H9 (cell line): ENCODE measurements at regions not wholly inside any gene's neighbourhood (a gene's known extent, or its start where the extent isn't known, plus 50 kb on each side); places are given as distances from the start of the nearest gene placed in this dataset.
"Not testable (repeated sequence)": the region's sequence is repeated elsewhere in the genome, so short reads cannot be mapped to it uniquely, and the experiment has no call there.

Source experiments
- DNase-seq: peaks from one replicate; pipeline ENCODE4 v3.0.0-alpha.2; 2017
- H2AFZ ChIP-seq: one replicate; pipeline ENCODE4 v1.6.1; 2013; ENCODE audit warnings: mild to moderate bottlenecking, low read length, control low read depth, moderate library complexity
- H2AK5ac ChIP-seq: 2 replicates; pipeline ENCODE4 v1.6.1; 2013; ENCODE audit warnings: low read length, control low read depth, mixed read lengths; ENCODE audit not compliant: insufficient read length
- H2BK120ac ChIP-seq: one replicate; pipeline ENCODE4 v1.6.1; 2013; ENCODE audit warnings: low read depth, mild to moderate bottlenecking, low read length, control low read depth, inconsistent platforms; ENCODE audit not compliant: poor library complexity, severe bottlenecking
- H2BK12ac ChIP-seq: 2 replicates; pipeline ENCODE4 v1.6.1; 2013; ENCODE audit warnings: low read length, control low read depth, mixed read lengths, low read depth; ENCODE audit not compliant: insufficient read length
- H2BK15ac ChIP-seq: 2 replicates; pipeline ENCODE4 v1.6.1; 2013; ENCODE audit warnings: low read depth, low read length, control low read depth
- H2BK20ac ChIP-seq: one replicate; pipeline ENCODE4 v1.6.1; 2013; ENCODE audit warnings: low read depth, mild to moderate bottlenecking, low read length, control low read depth, inconsistent platforms; ENCODE audit not compliant: poor library complexity, severe bottlenecking
- H2BK5ac ChIP-seq: 2 replicates; pipeline ENCODE4 v1.6.1; 2013; ENCODE audit warnings: low read length, control low read depth, mixed read lengths; ENCODE audit not compliant: insufficient read length
- H3K14ac ChIP-seq: 2 replicates; pipeline ENCODE4 v1.6.1; 2013; ENCODE audit warnings: low read length, control low read depth; ENCODE audit not compliant: insufficient read depth
- H3K18ac ChIP-seq: 2 replicates; pipeline ENCODE4 v1.6.1; 2013; ENCODE audit warnings: low read depth, mild to moderate bottlenecking, mixed read lengths, low read length, control low read depth; ENCODE audit not compliant: insufficient read length
- H3K23ac ChIP-seq: 2 replicates; pipeline ENCODE4 v1.6.1; 2013; ENCODE audit warnings: low read length, control low read depth, mixed read lengths, low read depth; ENCODE audit not compliant: insufficient read length
- H3K23me2 ChIP-seq: 2 replicates; pipeline ENCODE4 v1.6.1; 2013; ENCODE audit warnings: low read depth, mild to moderate bottlenecking, mixed read lengths, low read length, control low read depth; ENCODE audit not compliant: insufficient read length, poor library complexity, severe bottlenecking
- H3K27ac ChIP-seq: 2 replicates; pipeline ENCODE4 v1.5.1; 2013; ENCODE audit warnings: low read length, control low read depth, mixed read lengths, low read depth; ENCODE audit not compliant: insufficient read length
- H3K27me3 ChIP-seq: 2 replicates; pipeline ENCODE4 v1.6.1; 2013; ENCODE audit warnings: low read length, control low read depth, inconsistent platforms; ENCODE audit not compliant: insufficient read depth
- H3K4ac ChIP-seq: 2 replicates; pipeline ENCODE4 v1.6.1; 2013; ENCODE audit warnings: low read depth, mild to moderate bottlenecking, control low read depth, inconsistent platforms, low read length, moderate library complexity
- H3K4me1 ChIP-seq: 2 replicates; pipeline ENCODE4 v1.6.1; 2013; ENCODE audit warnings: low read length, control low read depth, inconsistent platforms; ENCODE audit not compliant: insufficient read depth
- H3K4me2 ChIP-seq: 2 replicates; pipeline ENCODE4 v1.6.1; 2013; ENCODE audit warnings: low read length, control low read depth, mixed read lengths; ENCODE audit not compliant: insufficient read length, insufficient read depth
- H3K56ac ChIP-seq: 2 replicates; pipeline ENCODE4 v1.6.1; 2013; ENCODE audit warnings: low read depth, mild to moderate bottlenecking, mixed read lengths, low read length, control low read depth; ENCODE audit not compliant: insufficient read length
- H3K79me1 ChIP-seq: 2 replicates; pipeline ENCODE4 v1.6.1; 2013; ENCODE audit warnings: low read depth, mild to moderate bottlenecking, moderate library complexity, low read length, control low read depth, inconsistent platforms; ENCODE audit not compliant: insufficient read depth, poor library complexity, severe bottlenecking
- H3K79me2 ChIP-seq: 2 replicates; pipeline ENCODE4 v1.6.1; 2013; ENCODE audit warnings: low read length, control low read depth, inconsistent platforms; ENCODE audit not compliant: insufficient read depth
- H3K9ac ChIP-seq: 2 replicates; pipeline ENCODE4 v1.6.1; 2013; ENCODE audit warnings: low read length, control low read depth, mixed read lengths; ENCODE audit not compliant: insufficient read length; ENCODE audit errors: extremely low read depth
- H3K9me3 ChIP-seq: one replicate; pipeline ENCODE4 v1.6.1; 2013; ENCODE audit warnings: low read depth, low read length, inconsistent platforms; ENCODE audit not compliant: control insufficient read depth
- H3T11ph ChIP-seq: one replicate; pipeline ENCODE4 v1.6.1; 2013; ENCODE audit warnings: mild to moderate bottlenecking, low read length, control low read depth, inconsistent platforms
- H4K20me1 ChIP-seq: one replicate; pipeline ENCODE4 v1.6.1; 2013; ENCODE audit not compliant: control insufficient read depth, insufficient read length, insufficient read depth
- H4K5ac ChIP-seq: 2 replicates; pipeline ENCODE4 v1.6.1; 2013; ENCODE audit warnings: low read depth, mild to moderate bottlenecking, mixed read lengths, low read length, control low read depth; ENCODE audit not compliant: insufficient read length
- H4K8ac ChIP-seq: replicated peaks from 2 replicates; pipeline ENCODE4 v1.6.1; 2013; ENCODE audit warnings: low read length, control low read depth, mixed read lengths, low read depth; ENCODE audit not compliant: insufficient read length
- H4K91ac ChIP-seq: 2 replicates; pipeline ENCODE4 v1.6.1; 2013; ENCODE audit warnings: low read depth, mild to moderate bottlenecking, moderate library complexity, mixed read lengths, low read length, control low read depth; ENCODE audit not compliant: insufficient read length
- H3K27ac Mint-ChIP-seq, 3 experiments: 2 replicates in 2 of 3; 3 replicates in 1 of 3; pipeline ENCODE4 v1.8.0; 2020 to 2021; ENCODE audit warnings: mixed read lengths in 3 of 3, mild to moderate bottlenecking in 1 of 3, moderate library complexity in 1 of 3
- H3K27me3 Mint-ChIP-seq: 2 replicates; pipeline ENCODE4 v1.8.0; 2021; ENCODE audit warnings: low read depth, mild to moderate bottlenecking, moderate library complexity, mixed read lengths
- H3K36me3 Mint-ChIP-seq, 3 experiments: 2 replicates in 2 of 3; 3 replicates in 1 of 3; pipeline ENCODE4 v1.8.0; 2020 to 2021; ENCODE audit warnings: low read depth in 3 of 3, mixed read lengths in 3 of 3; ENCODE audit not compliant: insufficient read depth in 1 of 3
- H3K4me1 Mint-ChIP-seq, 2 experiments: 2 replicates each; pipeline ENCODE4 v1.8.0; 2020; ENCODE audit warnings: mixed read lengths in 2 of 2
- H3K4me3 Mint-ChIP-seq, 2 experiments: 2 replicates in 1 of 2; 3 replicates in 1 of 2; pipeline ENCODE4 v1.8.0; 2020 to 2021; ENCODE audit warnings: mild to moderate bottlenecking in 2 of 2, mixed read lengths in 2 of 2, moderate library complexity in 1 of 2
- H3K9me3 Mint-ChIP-seq, 2 experiments: 2 replicates in 1 of 2; 3 replicates in 1 of 2; pipeline ENCODE4 v1.8.0; 2020; ENCODE audit warnings: mild to moderate bottlenecking in 2 of 2, mixed read lengths in 2 of 2, moderate library complexity in 1 of 2
- WGBS: extraction: QIAGEN DNeasy Blood & Tissue Kit; methylation state at CpG from one replicate; pipeline ENCODE4 v1.1.7; 2013; ENCODE audit warnings: missing lambda C conversion rate, low lambda C conversion rate, mixed read lengths; ENCODE audit not compliant: insufficient read length; ENCODE audit errors: extremely low coverage; 5-methylcytosine and 5-hydroxymethylcytosine counted together

GRCh38 chr3:91448379-91448778 is 2341.0 kb downstream of the EPHA3 start:
- not testable (repeated sequence) for H3K4me1 Mint-ChIP-seq, H3K27ac Mint-ChIP-seq
- no CpG with 5 or more reads among the region's 2 CpGs for WGBS

GRCh38 chr3:91466517-91466916 is 2359.1 kb downstream of the EPHA3 start:
- H3K9me3 Mint-ChIP-seq, result peaks cover 45 to 47% of the 10 kb centered on the region in 2 experiments
- H2BK12ac ChIP-seq, H3K79me2 ChIP-seq, H4K20me1 ChIP-seq, H3K23me2 ChIP-seq, H3T11ph ChIP-seq, H2AFZ ChIP-seq, H3K18ac ChIP-seq, H3K36me3 Mint-ChIP-seq, H4K91ac ChIP-seq, H3K4me1 Mint-ChIP-seq, H3K4me3 Mint-ChIP-seq, H3K23ac ChIP-seq, H3K4me1 ChIP-seq, H3K9me3 ChIP-seq, H2BK120ac ChIP-seq, H3K27ac Mint-ChIP-seq, H3K79me1 ChIP-seq, H3K27me3 ChIP-seq, H3K9ac ChIP-seq, H2BK15ac ChIP-seq, H4K8ac ChIP-seq, H2AK5ac ChIP-seq, H3K4ac ChIP-seq, H4K5ac ChIP-seq, H2BK5ac ChIP-seq, H2BK20ac ChIP-seq, DNase-seq, H3K56ac ChIP-seq, H3K27ac ChIP-seq, H3K14ac ChIP-seq, H3K4me2 ChIP-seq, H3K27me3 Mint-ChIP-seq: not testable (repeated sequence)
- no CpG with 5 or more reads among the region's 1 CpG for WGBS

More at GRCh38 chr3:91448379-91448778, 2341.0 kb downstream of the EPHA3 start:
- peaks cover 38 to 39% of the 10 kb centered on the region in 2 experiments for H3K9me3 Mint-ChIP-seq
- not testable (repeated sequence) for H2BK20ac ChIP-seq, DNase-seq, H3K27ac ChIP-seq, H3K23ac ChIP-seq, H2BK5ac ChIP-seq, H3K27me3 ChIP-seq, H2BK120ac ChIP-seq, H3K4ac ChIP-seq, H3K23me2 ChIP-seq, H3K56ac ChIP-seq, H4K5ac ChIP-seq, H2AK5ac ChIP-seq, H4K91ac ChIP-seq, H3K4me3 Mint-ChIP-seq, H3T11ph ChIP-seq, H2BK12ac ChIP-seq, H3K79me2 ChIP-seq, H2AFZ ChIP-seq, H3K4me1 ChIP-seq, H2BK15ac ChIP-seq, H4K20me1 ChIP-seq, H3K14ac ChIP-seq, H3K27me3 Mint-ChIP-seq, H3K4me2 ChIP-seq, H3K36me3 Mint-ChIP-seq, H3K9ac ChIP-seq, H4K8ac ChIP-seq, H3K18ac ChIP-seq, H3K79me1 ChIP-seq, H3K9me3 ChIP-seq
